GM23248 (cell line): ENCODE measurements at regions not wholly inside any gene's neighbourhood (a gene's known extent, or its start where the extent isn't known, plus 50 kb on each side); places are given as distances from the start of the nearest gene placed in this dataset.

Source experiments
- DNase-seq: peaks from one replicate; pipeline ENCODE4 v3.0.0-alpha.2; 2015
- H2AFZ ChIP-seq: fragments of 200-600 bp; sonication (generic); 2 replicates; pipeline ENCODE4 v1.6.1; 2016; ENCODE audit warnings: antibody characterized with exemption
- H3F3A ChIP-seq: fragments of 200-600 bp; sonication (generic); 2 replicates; pipeline ENCODE4 v1.6.1; 2016; ENCODE audit warnings: mild to moderate bottlenecking, antibody characterized with exemption, mixed run types; ENCODE audit not compliant: insufficient read depth
- H3K27ac ChIP-seq: fragments of 200-600 bp; sonication (generic); 2 replicates; pipeline ENCODE4 v1.5.1; 2016; ENCODE audit warnings: mild to moderate bottlenecking
- H3K27me3 ChIP-seq: fragments of 200-600 bp; sonication (generic); replicated peaks from 2 replicates; pipeline ENCODE4 v1.6.1; 2016; ENCODE audit warnings: mild to moderate bottlenecking; ENCODE audit not compliant: insufficient read depth
- H3K36me3 ChIP-seq: fragments of 200-600 bp; sonication (generic); 2 replicates; pipeline ENCODE4 v1.6.1; 2016; ENCODE audit warnings: low read depth, mild to moderate bottlenecking
- H3K4me1 ChIP-seq: fragments of 200-600 bp; sonication (generic); 2 replicates; pipeline ENCODE4 v1.6.1; 2016; ENCODE audit warnings: mild to moderate bottlenecking; ENCODE audit not compliant: insufficient read depth
- H3K4me2 ChIP-seq: fragments of 200-600 bp; sonication (generic); one replicate; pipeline ENCODE4 v1.6.1; 2016; ENCODE audit warnings: mild to moderate bottlenecking; ENCODE audit not compliant: unreplicated experiment
- H3K4me3 ChIP-seq: fragments of 200-600 bp; sonication (generic); 2 replicates; pipeline ENCODE4 v1.5.1; 2016; ENCODE audit warnings: mild to moderate bottlenecking
- H3K79me2 ChIP-seq: fragments of 200-600 bp; sonication (generic); 2 replicates; pipeline ENCODE4 v1.6.1; 2016; ENCODE audit warnings: mild to moderate bottlenecking; ENCODE audit not compliant: insufficient read depth
- H3K9ac ChIP-seq: fragments of 200-600 bp; sonication (generic); 2 replicates; pipeline ENCODE4 v1.6.1; 2016; ENCODE audit warnings: mild to moderate bottlenecking
- H3K9me2 ChIP-seq: fragments of 200-600 bp; sonication (generic); 2 replicates; pipeline ENCODE4 v1.6.1; 2016; ENCODE audit warnings: mixed run types, mild to moderate bottlenecking, moderate library complexity; ENCODE audit not compliant: insufficient read depth
- H3K9me3 ChIP-seq: fragments of 200-600 bp; sonication (generic); one replicate; pipeline ENCODE4 v1.6.1; 2017; ENCODE audit warnings: low read depth
- H4K20me1 ChIP-seq: fragments of 200-600 bp; sonication (generic); 2 replicates; pipeline ENCODE4 v1.6.0; 2016; ENCODE audit not compliant: insufficient read depth
- EZH2 ChIP-seq: fragments of 200-600 bp; sonication (generic); IDR thresholded peaks from 2 replicates; pipeline ENCODE4 v1.6.1; 2018; ENCODE audit warnings: antibody characterized with exemption, mild to moderate bottlenecking; ENCODE audit not compliant: insufficient read depth, poor library complexity, severe bottlenecking
- EZH2phosphoT487 ChIP-seq: fragments of 200-600 bp; sonication (generic); IDR thresholded peaks from 2 replicates; pipeline ENCODE4 v1.6.1; 2018; ENCODE audit warnings: antibody characterized with exemption, moderate library complexity, mild to moderate bottlenecking, low read depth; ENCODE audit not compliant: insufficient read depth
- WGBS, 2 experiments: methylation state at CpG; one replicate each; pipeline ENCODE4 v1.1.6; 2015 to 2017; ENCODE audit warnings: low lambda C conversion rate in 2 of 2, low coverage in 1 of 2; ENCODE audit errors: missing lambda C conversion rate in 2 of 2; 5-methylcytosine and 5-hydroxymethylcytosine counted together
- in situ Hi-C: fragments of 300-500 bp; cut with MboI; formaldehyde crosslinking; loops from 2 replicates; pipeline ENCODE4 v1.15.0; 2020

- Histone ChIP-seq H3K27ac (no peak overlapping the region), H3K9me3 (no peaks in the 10 kb centered on the region), H4K20me1 (no peaks in the 10 kb centered on the region), H3K4me2 (no peak overlapping the region), H2AFZ (no peak overlapping the region), H3F3A (no peaks in the 10 kb centered on the region), H3K36me3 (no peaks in the 10 kb centered on the region), H3K4me3 (no peak overlapping the region), H3K4me1 (no peaks in the 10 kb centered on the region), H3K27me3 (peaks cover 10% of the 10 kb centered on the region; the same call in 1 of the 2 replicates), H3K9me2 (no peaks in the 10 kb centered on the region), H3K79me2 (no peaks in the 10 kb centered on the region), H3K9ac (no peak overlapping the region)
- no peak for DNase-seq
- in situ Hi-C loops, result no loop called here
- no peak for TF ChIP-seq EZH2
- no peak for TF ChIP-seq EZH2phosphoT487
- WGBS, 2 experiments, result 46 to 48% methylated on average over 4 of the region's 4 CpGs
Measured at GRCh38 chr20:24314053-24314452, 155.4 kb upstream of the SYNDIG1 start.

GRCh38 chr20:24309596-24309995 lies 159.8 kb upstream of the SYNDIG1 start:
- in situ Hi-C loops, result loop anchor here (10.0 kb wide), 1 partner anchor 465 kb away; no protein-coding TSS in a partner anchor
- Histone ChIP-seq H3K4me1 (no peaks in the 10 kb centered on the region), H3K79me2 (no peaks in the 10 kb centered on the region), H3K27ac (no peak overlapping the region), H3K27me3 (peaks cover 14% of the 10 kb centered on the region; the same call in 1 of the 2 replicates), H3F3A (no peaks in the 10 kb centered on the region), H3K9ac (no peak overlapping the region), H3K9me2 (no peaks in the 10 kb centered on the region), H4K20me1 (no peaks in the 10 kb centered on the region), H2AFZ (no peak overlapping the region), H3K4me3 (no peak overlapping the region), H3K9me3 (no peaks in the 10 kb centered on the region), H3K36me3 (no peaks in the 10 kb centered on the region), H3K4me2 (no peak overlapping the region)
- TF ChIP-seq EZH2 (no peak), EZH2phosphoT487 (no peak)
- no peak for DNase-seq
- 8 to 13% methylated on average over 2 of the region's 2 CpGs for WGBS, 2 experiments

- Histone ChIP-seq H2AFZ (no peak overlapping the region), H3K36me3 (no peaks in the 10 kb centered on the region), H3K9me2 (no peaks in the 10 kb centered on the region), H3K4me1 (no peaks in the 10 kb centered on the region), H3K9me3 (no peaks in the 10 kb centered on the region), H3K9ac (no peak overlapping the region), H3K4me2 (no peak overlapping the region), H3F3A (no peaks in the 10 kb centered on the region), H4K20me1 (no peaks in the 10 kb centered on the region), H3K27ac (no peak overlapping the region), H3K27me3 (peaks cover 12% of the 10 kb centered on the region), H3K79me2 (no peaks in the 10 kb centered on the region), H3K4me3 (no peak overlapping the region)
- TF ChIP-seq EZH2phosphoT487, result no peak
- TF ChIP-seq EZH2, result no peak
- no peak for DNase-seq
- in situ Hi-C loops, result loop anchor here (10.0 kb wide), 1 partner anchor 469 kb away; no protein-coding TSS in a partner anchor
- 52 to 57% methylated on average over 6 of the region's 6 CpGs for WGBS, 2 experiments
Measured at GRCh38 chr20:24305371-24305770, 164.1 kb upstream of the SYNDIG1 start.

GRCh38 chr20:24304291-24304690 lies 165.1 kb upstream of the SYNDIG1 start:
- H3K9me3 ChIP-seq, result no peaks in the 10 kb centered on the region
- H3K4me1 ChIP-seq, result no peaks in the 10 kb centered on the region
- in situ Hi-C loops, result loop anchor here (10.0 kb wide), 1 partner anchor 471 kb away; no protein-coding TSS in a partner anchor
- H4K20me1 ChIP-seq, result no peaks in the 10 kb centered on the region
- no peak overlapping the region for H3K9ac ChIP-seq
- DNase-seq, result no peak
- no peak overlapping the region for H2AFZ ChIP-seq
- no peak for TF ChIP-seq EZH2
- TF ChIP-seq EZH2phosphoT487, result no peak
- no peak overlapping the region for H3K27ac ChIP-seq
- H3K79me2 ChIP-seq, result no peaks in the 10 kb centered on the region
- 27 to 38% methylated on average over 2 of the region's 2 CpGs for WGBS, 2 experiments
- no peak overlapping the region for H3K4me2 ChIP-seq
- H3K9me2 ChIP-seq, result no peaks in the 10 kb centered on the region
- no peaks in the 10 kb centered on the region for H3K36me3 ChIP-seq
- no peaks in the 10 kb centered on the region for H3F3A ChIP-seq
- no peak overlapping the region for H3K4me3 ChIP-seq
- H3K27me3 ChIP-seq, result peaks cover 9% of the 10 kb centered on the region
